Neural progenitor cell (in vitro differentiated cells): ENCODE measurements at regions not wholly inside any gene's neighbourhood (a gene's known extent, or its start where the extent isn't known, plus 50 kb on each side); places are given as distances from the start of the nearest gene placed in this dataset.

Experiments
- DNase-seq: peaks from one replicate; pipeline ENCODE4 v3.0.0-alpha.2; 2016; ENCODE audit warnings: low spot score
- H2AFZ ChIP-seq: fragments of 200-600 bp; sonication (generic); replicated peaks from 2 replicates; pipeline ENCODE4 v1.6.1; 2016; ENCODE audit warnings: antibody characterized with exemption
- H3F3A ChIP-seq: fragments of 200-600 bp; sonication (generic); 2 replicates; pipeline ENCODE4 v1.6.1; 2016; ENCODE audit warnings: antibody characterized with exemption, low read depth
- H3K27ac ChIP-seq: fragments of 200-600 bp; sonication (generic); 2 replicates; pipeline ENCODE4 v1.5.1; 2016; ENCODE audit warnings: mild to moderate bottlenecking
- H3K27me3 ChIP-seq: fragments of 200-600 bp; sonication (generic); 2 replicates; pipeline ENCODE4 v1.6.1; 2016; ENCODE audit warnings: mild to moderate bottlenecking, moderate library complexity
- H3K36me3 ChIP-seq: fragments of 200-600 bp; sonication (generic); 2 replicates; pipeline ENCODE4 v1.5.1; 2016
- H3K4me1 ChIP-seq: fragments of 200-600 bp; sonication (generic); 2 replicates; pipeline ENCODE4 v1.6.1; 2016; ENCODE audit warnings: mixed run types
- H3K4me2 ChIP-seq: fragments of 200-600 bp; sonication (generic); 2 replicates; pipeline ENCODE4 v1.6.1; 2016
- H3K4me3 ChIP-seq: fragments of 200-600 bp; sonication (generic); 2 replicates; pipeline ENCODE4 v1.5.1; 2016
- H3K79me2 ChIP-seq: fragments of 200-600 bp; sonication (generic); 2 replicates; pipeline ENCODE4 v1.6.1; 2016; ENCODE audit warnings: low read depth
- H3K9ac ChIP-seq: fragments of 200-600 bp; sonication (generic); 2 replicates; pipeline ENCODE4 v1.6.1; 2016
- H3K9me3 ChIP-seq: fragments of 200-600 bp; sonication (generic); 2 replicates; pipeline ENCODE4 v1.5.1; 2016; ENCODE audit warnings: low read depth
- H4K20me1 ChIP-seq: fragments of 200-600 bp; sonication (generic); 2 replicates; pipeline ENCODE4 v1.6.1; 2016; ENCODE audit warnings: low read depth
- H3K27ac Mint-ChIP-seq: 3 replicates; pipeline ENCODE4 v1.8.0; 2021; ENCODE audit warnings: mixed read lengths
- H3K27me3 Mint-ChIP-seq: 2 replicates; pipeline ENCODE4 v1.8.0; 2022; ENCODE audit warnings: low read depth, mild to moderate bottlenecking, inconsistent platforms, moderate library complexity, mixed read lengths; ENCODE audit not compliant: insufficient read depth
- H3K36me3 Mint-ChIP-seq: 3 replicates; pipeline ENCODE4 v1.8.0; 2021; ENCODE audit warnings: mixed read lengths
- H3K4me1 Mint-ChIP-seq: 3 replicates; pipeline ENCODE4 v1.8.0; 2021; ENCODE audit warnings: mixed read lengths
- H3K4me3 Mint-ChIP-seq: 3 replicates; pipeline ENCODE4 v1.8.0; 2021; ENCODE audit warnings: mild to moderate bottlenecking, moderate library complexity, mixed read lengths
- H3K9me3 Mint-ChIP-seq: 3 replicates; pipeline ENCODE4 v1.8.0; 2020; ENCODE audit warnings: mixed read lengths
- EZH2 ChIP-seq: fragments of 200-600 bp; sonication (generic); IDR thresholded peaks from 2 replicates; pipeline ENCODE4 v1.6.1; 2017; ENCODE audit warnings: antibody characterized with exemption, mild to moderate bottlenecking, moderate library complexity
- EZH2phosphoT487 ChIP-seq: fragments of 200-600 bp; sonication (generic); IDR thresholded peaks from 2 replicates; pipeline ENCODE4 v1.6.1; 2017; ENCODE audit warnings: antibody characterized with exemption
- TF ChIP-seq, protein P1 (sequence below): fragments of 200-600 bp; sonication (generic); IDR thresholded peaks from 2 replicates; pipeline ENCODE4 v1.5.1; 2017; ENCODE audit warnings: antibody characterized with exemption, mild to moderate bottlenecking

DNA sequence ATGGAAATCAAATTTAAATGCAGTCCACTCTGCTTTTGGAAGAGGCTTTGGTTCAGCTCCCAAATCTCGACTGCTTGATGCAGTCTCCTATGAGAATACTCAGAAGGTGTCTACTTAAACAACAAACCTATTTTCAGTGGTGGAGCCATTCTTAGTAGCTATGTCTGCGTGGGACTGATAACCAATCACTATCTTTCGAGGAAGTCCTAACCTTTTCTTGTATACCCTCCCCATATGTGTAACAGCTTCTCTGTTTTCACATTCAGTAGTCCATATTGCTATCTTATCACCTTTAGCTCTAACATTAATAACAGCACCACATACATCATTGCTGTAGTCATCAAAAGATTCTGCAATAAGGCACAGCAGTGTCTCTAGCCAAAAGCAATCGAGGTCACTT, 333.0 kb upstream of the ATP11B start:
- Histone ChIP-seq H3K27me3 (no peaks in the 10 kb centered on the region), H3K27ac (no peak overlapping the region), H3K79me2 (no peaks in the 10 kb centered on the region), H3K4me3 (no peak overlapping the region), H3K9me3 (peaks cover 5% of the 10 kb centered on the region), H3K9ac (no peak overlapping the region), H3K4me1 (peaks cover 9% of the 10 kb centered on the region), H2AFZ (no peak overlapping the region), H3F3A (peaks cover 13% of the 10 kb centered on the region), H3K36me3 (no peaks in the 10 kb centered on the region), H4K20me1 (no peaks in the 10 kb centered on the region), H3K4me2 (no peak overlapping the region)
- no peak overlapping the region for H3K27ac Mint-ChIP-seq
- H3K27me3 Mint-ChIP-seq = no peaks in the 10 kb centered on the region
- DNase-seq = no peak
- peaks cover 7% of the 10 kb centered on the region for H3K4me1 Mint-ChIP-seq
- no peak for TF ChIP-seq EZH2phosphoT487
- TF ChIP-seq, protein P1, sequence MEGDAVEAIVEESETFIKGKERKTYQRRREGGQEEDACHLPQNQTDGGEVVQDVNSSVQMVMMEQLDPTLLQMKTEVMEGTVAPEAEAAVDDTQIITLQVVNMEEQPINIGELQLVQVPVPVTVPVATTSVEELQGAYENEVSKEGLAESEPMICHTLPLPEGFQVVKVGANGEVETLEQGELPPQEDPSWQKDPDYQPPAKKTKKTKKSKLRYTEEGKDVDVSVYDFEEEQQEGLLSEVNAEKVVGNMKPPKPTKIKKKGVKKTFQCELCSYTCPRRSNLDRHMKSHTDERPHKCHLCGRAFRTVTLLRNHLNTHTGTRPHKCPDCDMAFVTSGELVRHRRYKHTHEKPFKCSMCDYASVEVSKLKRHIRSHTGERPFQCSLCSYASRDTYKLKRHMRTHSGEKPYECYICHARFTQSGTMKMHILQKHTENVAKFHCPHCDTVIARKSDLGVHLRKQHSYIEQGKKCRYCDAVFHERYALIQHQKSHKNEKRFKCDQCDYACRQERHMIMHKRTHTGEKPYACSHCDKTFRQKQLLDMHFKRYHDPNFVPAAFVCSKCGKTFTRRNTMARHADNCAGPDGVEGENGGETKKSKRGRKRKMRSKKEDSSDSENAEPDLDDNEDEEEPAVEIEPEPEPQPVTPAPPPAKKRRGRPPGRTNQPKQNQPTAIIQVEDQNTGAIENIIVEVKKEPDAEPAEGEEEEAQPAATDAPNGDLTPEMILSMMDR = no peak
- peaks cover 1% of the 10 kb centered on the region for H3K36me3 Mint-ChIP-seq
- peaks cover 30% of the 10 kb centered on the region for H3K9me3 Mint-ChIP-seq
- H3K4me3 Mint-ChIP-seq = no peak overlapping the region

GRCh38 chr3:182462152-182462551, 331.2 kb upstream of the ATP11B start:
- DNase-seq = no peak
- H3K27me3 Mint-ChIP-seq = peaks cover 2% of the 10 kb centered on the region
- peaks cover 27% of the 10 kb centered on the region for H3K9me3 Mint-ChIP-seq
- Histone ChIP-seq H3K9me3 (peaks cover 4% of the 10 kb centered on the region), H4K20me1 (no peaks in the 10 kb centered on the region), H2AFZ (no peak overlapping the region), H3F3A (peaks cover 17% of the 10 kb centered on the region), H3K79me2 (no peaks in the 10 kb centered on the region), H3K27me3 (no peaks in the 10 kb centered on the region), H3K4me3 (no peak overlapping the region), H3K36me3 (no peaks in the 10 kb centered on the region), H3K9ac (no peak overlapping the region), H3K4me1 (peaks cover 13% of the 10 kb centered on the region), H3K27ac (no peak overlapping the region), H3K4me2 (no peak overlapping the region)
- no peak overlapping the region for H3K4me3 Mint-ChIP-seq
- no peak overlapping the region for H3K27ac Mint-ChIP-seq
- H3K4me1 Mint-ChIP-seq = peaks cover 13% of the 10 kb centered on the region
- TF ChIP-seq, protein P1 = no peak
- TF ChIP-seq EZH2 = no peak
- no peak for TF ChIP-seq EZH2phosphoT487
- H3K36me3 Mint-ChIP-seq = peaks cover 1% of the 10 kb centered on the region

DNA sequence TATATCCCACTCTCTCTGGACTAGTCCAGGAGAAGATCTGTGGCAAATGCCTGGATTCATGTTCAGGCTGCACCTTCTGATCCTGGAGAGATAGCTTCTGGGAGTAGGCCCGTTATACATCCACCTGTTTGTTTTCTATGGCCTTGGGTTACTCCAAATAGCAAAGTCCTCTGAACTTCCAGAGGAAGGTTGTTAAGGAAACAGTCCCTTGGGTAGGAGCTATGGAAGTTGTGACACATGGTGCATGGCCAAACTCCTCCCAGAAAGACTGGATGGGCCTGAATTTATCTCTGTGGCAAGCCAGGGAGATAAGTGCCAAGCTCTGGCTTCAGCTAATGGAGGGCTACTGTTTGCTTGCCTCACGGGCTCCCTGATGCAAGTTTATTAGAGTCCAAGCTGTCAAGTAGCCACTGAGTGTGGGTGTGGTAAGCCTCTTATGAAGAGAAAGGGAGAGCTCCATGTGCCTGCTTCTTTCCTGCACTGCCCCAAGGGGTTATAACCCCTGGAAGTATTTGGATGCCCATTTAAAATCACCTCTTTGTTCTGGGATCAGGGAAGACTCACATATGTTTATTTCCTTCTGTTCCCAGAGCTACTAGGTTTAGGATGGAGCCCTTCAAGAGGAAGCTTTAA, 328.7 kb upstream of the ATP11B start:
- Mint-ChIP-seq H3K27me3 (peaks cover 2% of the 10 kb centered on the region), H3K36me3 (peaks cover 1% of the 10 kb centered on the region), H3K27ac (no peak overlapping the region), H3K4me1 (peaks cover 13% of the 10 kb centered on the region), H3K9me3 (peaks cover 25% of the 10 kb centered on the region), H3K4me3 (no peak overlapping the region)
- Histone ChIP-seq H3F3A (peaks cover 17% of the 10 kb centered on the region), H3K4me3 (no peak overlapping the region), H2AFZ (no peak overlapping the region), H3K36me3 (no peaks in the 10 kb centered on the region), H4K20me1 (no peaks in the 10 kb centered on the region), H3K4me1 (peaks cover 19% of the 10 kb centered on the region), H3K4me2 (no peak overlapping the region), H3K9me3 (peaks cover 4% of the 10 kb centered on the region), H3K27ac (no peak overlapping the region), H3K79me2 (no peaks in the 10 kb centered on the region), H3K9ac (no peak overlapping the region), H3K27me3 (no peaks in the 10 kb centered on the region)
- TF ChIP-seq EZH2phosphoT487 = no peak
- no peak for TF ChIP-seq EZH2
- TF ChIP-seq, protein P1 = no peak
- DNase-seq = peak; percentile 69
